SJSA1 (cell line): ENCODE measurements at regions not wholly inside any gene's neighbourhood (a gene's known extent, or its start where the extent isn't known, plus 50 kb on each side); places are given as distances from the start of the nearest gene placed in this dataset.

ENCODE experiments used
- DNase-seq, 2 experiments: peaks; one replicate each; pipeline ENCODE4 v3.0.0-alpha.2; 2015 to 2020; ENCODE audit warnings: low spot score in 2 of 2, low read depth in 1 of 2
- H3K27ac ChIP-seq: fragments of 250-450 bp; sonication (Bioruptor Pico); 2 replicates; pipeline ENCODE4 v1.5.1; 2020; ENCODE audit warnings: mild to moderate bottlenecking, moderate library complexity
- H3K27me3 ChIP-seq: fragments of 250-450 bp; sonication (Bioruptor Pico); replicated peaks from 2 replicates; pipeline ENCODE4 v1.5.1; 2020; ENCODE audit warnings: mild to moderate bottlenecking, moderate library complexity
- H3K36me3 ChIP-seq: fragments of 250-450 bp; sonication (Bioruptor Pico); 2 replicates; pipeline ENCODE4 v1.5.1; 2020; ENCODE audit warnings: mild to moderate bottlenecking
- H3K4me1 ChIP-seq: fragments of 250-450 bp; sonication (Bioruptor Pico); replicated peaks from 2 replicates; pipeline ENCODE4 v1.6.1; 2021; ENCODE audit warnings: mild to moderate bottlenecking
- H3K4me3 ChIP-seq: fragments of 250-450 bp; sonication (Bioruptor Pico); 2 replicates; pipeline ENCODE4 v1.5.1; 2020; ENCODE audit warnings: mild to moderate bottlenecking
- H3K9me3 ChIP-seq: fragments of 250-450 bp; sonication (Bioruptor Pico); replicated peaks from 2 replicates; pipeline ENCODE4 v1.5.1; 2020; ENCODE audit warnings: mild to moderate bottlenecking

DNA sequence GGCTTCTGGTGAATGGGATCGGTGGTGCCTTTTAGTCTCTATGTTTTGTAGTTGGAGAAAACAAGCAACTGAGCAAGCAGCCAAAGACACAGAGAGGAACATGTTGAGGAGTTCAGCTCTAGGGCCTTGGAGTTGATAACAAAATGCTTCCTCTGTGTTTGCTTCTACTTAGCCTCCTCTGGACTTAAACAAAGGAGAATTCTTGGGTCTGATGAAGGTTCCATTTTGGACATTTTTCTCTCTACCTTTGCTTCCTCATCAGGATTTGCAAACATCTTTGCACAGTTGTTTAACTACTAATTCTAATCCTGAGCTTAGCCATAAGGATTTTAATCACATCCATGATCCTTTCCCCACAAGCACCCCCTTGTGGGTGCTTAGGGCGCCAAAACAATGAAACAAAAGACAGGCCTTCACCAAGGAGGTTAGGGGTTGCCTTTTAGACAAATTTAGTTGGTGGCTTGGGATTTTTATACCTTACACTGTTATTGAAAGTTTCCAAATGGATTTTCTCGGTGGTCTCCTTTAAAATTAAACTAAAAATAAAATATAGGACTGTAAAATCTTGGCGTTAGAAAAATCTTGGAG, 148.5 kb upstream of the SATB2 start:
- H3K9me3 ChIP-seq = no peaks in the 10 kb centered on the region
- no peaks in the 10 kb centered on the region for H3K36me3 ChIP-seq
- H3K27ac ChIP-seq = no peak overlapping the region
- DNase-seq = no peak
- H3K27me3 ChIP-seq = no peaks in the 10 kb centered on the region; the same call in 1 of the 2 replicates
- H3K4me3 ChIP-seq = no peak overlapping the region
- no peaks in the 10 kb centered on the region for H3K4me1 ChIP-seq

GRCh38 chr2:199603721-199604291, 146.1 kb upstream of the SATB2 start:
- Histone ChIP-seq H3K4me3 (no peak overlapping the region), H3K27me3 (no peaks in the 10 kb centered on the region; the same call in 1 of the 2 replicates), H3K9me3 (no peaks in the 10 kb centered on the region), H3K27ac (no peak overlapping the region), H3K4me1 (no peaks in the 10 kb centered on the region), H3K36me3 (no peaks in the 10 kb centered on the region)
- no peak for DNase-seq

- H3K27me3 ChIP-seq = no peaks in the 10 kb centered on the region; the same call in 1 of the 2 replicates
- DNase-seq = no peak
These were observed 145.4 kb upstream of the SATB2 start for GRCh38 chr2:199602896-199603717.

DNA sequence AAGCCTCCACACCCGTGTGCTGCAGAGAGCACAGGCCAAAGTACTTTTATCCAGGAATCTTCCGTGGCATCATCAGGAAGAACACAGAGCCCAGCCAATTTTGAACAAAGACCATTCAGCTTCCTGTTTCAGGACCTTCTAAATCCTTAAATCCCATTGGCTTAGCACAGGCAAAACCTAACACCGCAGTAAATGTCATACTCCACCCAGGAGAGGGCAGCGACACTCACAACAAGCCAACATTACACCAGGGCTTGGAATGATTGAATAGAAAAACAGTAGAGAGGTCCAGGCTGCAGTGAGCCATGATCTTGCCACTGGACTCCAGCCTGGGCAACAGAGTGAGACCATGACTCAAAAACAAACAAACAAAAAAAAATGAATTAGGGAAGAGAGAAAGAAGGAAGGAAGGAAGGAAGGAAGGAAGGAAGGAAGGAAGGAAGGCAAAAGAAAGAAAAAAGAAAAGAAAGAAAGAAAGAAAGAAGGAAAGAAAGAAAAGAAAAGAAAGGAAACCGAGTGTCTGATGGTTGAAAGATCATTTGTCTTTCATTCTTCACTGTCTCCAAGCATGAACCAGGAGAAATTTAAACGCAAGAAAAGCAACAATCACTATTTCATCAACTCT, 144.6 kb upstream of the SATB2 start:
- Histone ChIP-seq H3K27me3 (no peaks in the 10 kb centered on the region; the same call in 1 of the 2 replicates), H3K4me1 (no peaks in the 10 kb centered on the region), H3K27ac (no peak overlapping the region), H3K36me3 (no peaks in the 10 kb centered on the region), H3K9me3 (no peaks in the 10 kb centered on the region), H3K4me3 (no peak overlapping the region)
- DNase-seq = no peak

More at GRCh38 chr2:199602896-199603717, 145.4 kb upstream of the SATB2 start:
- Histone ChIP-seq H3K9me3 (no peaks in the 10 kb centered on the region), H3K4me1 (no peaks in the 10 kb centered on the region), H3K4me3 (no peak overlapping the region), H3K36me3 (no peaks in the 10 kb centered on the region), H3K27ac (no peak overlapping the region)

GRCh38 chr2:199596549-199596948, 138.8 kb upstream of the SATB2 start:
- H3K9me3 ChIP-seq = no peaks in the 10 kb centered on the region
- peak in 1 of 2 experiments; percentile 14 for DNase-seq
- H3K4me1 ChIP-seq = no peaks in the 10 kb centered on the region
- no peaks in the 10 kb centered on the region for H3K27me3 ChIP-seq
- no peaks in the 10 kb centered on the region for H3K36me3 ChIP-seq
- H3K27ac ChIP-seq = no peak overlapping the region
- H3K4me3 ChIP-seq = no peak overlapping the region

- Histone ChIP-seq H3K4me3 (no peak overlapping the region), H3K27ac (no peak overlapping the region), H3K9me3 (no peaks in the 10 kb centered on the region), H3K4me1 (no peaks in the 10 kb centered on the region), H3K27me3 (peaks cover 7% of the 10 kb centered on the region), H3K36me3 (no peaks in the 10 kb centered on the region)
- DNase-seq = no peak
These were observed 136.7 kb upstream of the SATB2 start for GRCh38 chr2:199594443-199594842.

DNA sequence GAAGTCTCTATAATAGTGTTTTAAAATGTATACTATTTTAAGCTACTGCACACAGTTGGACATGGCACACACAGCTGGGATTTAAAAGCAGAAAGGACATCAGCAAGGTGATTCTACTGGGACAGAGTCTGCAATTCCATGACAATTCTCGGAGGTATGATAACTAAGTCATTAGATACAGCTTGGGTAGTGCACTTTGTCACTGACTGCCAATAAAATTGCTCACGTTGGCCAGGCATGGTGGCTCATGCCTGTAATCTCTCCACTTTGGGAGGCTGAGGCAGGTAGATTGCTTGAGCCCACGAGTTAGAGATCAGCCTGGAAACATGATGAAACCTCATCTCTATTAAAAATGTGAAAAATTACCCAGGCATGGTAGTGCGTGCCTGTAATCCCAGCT, 134.1 kb upstream of the SATB2 start:
- Histone ChIP-seq H3K4me3 (no peak overlapping the region), H3K4me1 (no peaks in the 10 kb centered on the region), H3K27me3 (peaks cover 21% of the 10 kb centered on the region), H3K9me3 (no peaks in the 10 kb centered on the region), H3K36me3 (no peaks in the 10 kb centered on the region), H3K27ac (no peak overlapping the region)
- no peak for DNase-seq

- DNase-seq = no peak
- H3K9me3 ChIP-seq = no peaks in the 10 kb centered on the region
- H3K27me3 ChIP-seq = peaks cover 21% of the 10 kb centered on the region
- no peaks in the 10 kb centered on the region for H3K36me3 ChIP-seq
- H3K4me3 ChIP-seq = no peak overlapping the region
- no peak overlapping the region for H3K27ac ChIP-seq
- H3K4me1 ChIP-seq = no peaks in the 10 kb centered on the region
These were observed 132.8 kb upstream of the SATB2 start for GRCh38 chr2:199590321-199591203.

GRCh38 chr2:199589306-199589705, 131.6 kb upstream of the SATB2 start:
- H3K9me3 ChIP-seq = no peaks in the 10 kb centered on the region
- no peaks in the 10 kb centered on the region for H3K36me3 ChIP-seq
- no peak overlapping the region for H3K27ac ChIP-seq
- H3K27me3 ChIP-seq = peaks cover 21% of the 10 kb centered on the region
- H3K4me3 ChIP-seq = no peak overlapping the region
- H3K4me1 ChIP-seq = no peaks in the 10 kb centered on the region
- DNase-seq = no peak

DNA sequence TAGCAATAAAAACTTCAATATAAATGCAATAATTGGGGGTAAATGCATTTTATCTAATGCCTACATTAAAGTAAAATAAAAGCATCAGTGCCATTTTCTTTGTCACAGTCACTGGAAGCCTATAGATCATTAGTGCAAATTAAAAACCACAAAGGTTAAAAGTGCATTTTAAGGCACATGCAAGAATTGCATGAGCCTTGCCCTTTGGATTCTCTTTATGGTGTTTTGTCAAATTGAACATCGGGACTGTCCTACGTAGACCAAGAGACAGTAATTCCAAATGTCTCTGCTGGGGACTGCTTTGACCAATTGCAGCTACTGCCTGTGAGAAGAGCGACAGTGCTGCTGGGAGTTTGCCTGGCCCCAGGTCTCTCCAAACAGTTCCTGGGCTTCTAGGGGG, 130.3 kb upstream of the SATB2 start:
- Histone ChIP-seq H3K4me1 (no peaks in the 10 kb centered on the region), H3K9me3 (no peaks in the 10 kb centered on the region), H3K27ac (no peak overlapping the region), H3K27me3 (peaks cover 21% of the 10 kb centered on the region), H3K4me3 (no peak overlapping the region), H3K36me3 (no peaks in the 10 kb centered on the region)
- no peak for DNase-seq

- Histone ChIP-seq H3K4me1 (no peaks in the 10 kb centered on the region), H3K9me3 (no peaks in the 10 kb centered on the region), H3K4me3 (no peak overlapping the region), H3K27ac (no peak overlapping the region), H3K36me3 (no peaks in the 10 kb centered on the region), H3K27me3 (peaks cover 25% of the 10 kb centered on the region)
- DNase-seq = no peak
These were observed 128.9 kb upstream of the SATB2 start for GRCh38 chr2:199586646-199587045.

GRCh38 chr2:199583676-199584075, 125.9 kb upstream of the SATB2 start:
- Histone ChIP-seq H3K4me3 (no peak overlapping the region), H3K9me3 (no peaks in the 10 kb centered on the region), H3K4me1 (no peaks in the 10 kb centered on the region), H3K27me3 (peaks cover 23% of the 10 kb centered on the region; the same call in 1 of the 2 replicates), H3K36me3 (no peaks in the 10 kb centered on the region), H3K27ac (no peak overlapping the region)
- DNase-seq = no peak

DNA sequence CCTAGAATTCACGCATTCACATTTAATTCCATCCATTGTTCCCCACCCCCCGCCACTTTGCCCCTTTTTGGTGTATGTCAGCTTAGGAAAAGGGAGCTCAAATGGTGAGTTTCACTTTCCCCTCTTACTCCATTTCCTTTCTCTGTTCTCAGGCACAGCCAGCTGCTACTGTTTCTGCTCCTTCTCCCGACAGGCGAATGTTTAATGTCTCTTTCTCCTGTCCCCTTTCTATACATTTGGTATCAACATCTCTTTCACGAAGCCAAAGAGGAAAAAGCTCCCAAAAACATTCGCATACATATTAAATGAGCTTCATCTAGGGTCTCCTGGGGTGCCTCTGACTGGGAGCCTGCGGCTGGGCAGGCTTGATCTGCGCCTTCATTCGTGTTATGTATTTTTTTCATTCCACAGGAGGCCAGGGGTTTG, 124.2 kb upstream of the SATB2 start:
- H3K36me3 ChIP-seq = no peaks in the 10 kb centered on the region
- no peak overlapping the region for H3K27ac ChIP-seq
- no peak for DNase-seq
- H3K4me3 ChIP-seq = no peak overlapping the region
- H3K9me3 ChIP-seq = no peaks in the 10 kb centered on the region
- H3K4me1 ChIP-seq = no peaks in the 10 kb centered on the region
- peaks cover 15% of the 10 kb centered on the region; the same call in 1 of the 2 replicates for H3K27me3 ChIP-seq
